DND-41 (cell line): ENCODE measurements at regions not wholly inside any gene's neighbourhood (a gene's known extent, or its start where the extent isn't known, plus 50 kb on each side); places are given as distances from the start of the nearest gene placed in this dataset.

Experiments
- CTCF ChIP-seq: IDR thresholded peaks from 2 replicates; pipeline ENCODE4 v1.5.1; 2012; ENCODE audit warnings: borderline replicate concordance, low read length, moderate library complexity, mild to moderate bottlenecking; ENCODE audit not compliant: poor library complexity, severe bottlenecking; ENCODE audit errors: extremely low read depth
- EZH2 ChIP-seq: IDR thresholded peaks from 3 replicates; pipeline ENCODE4 v1.6.1; 2012; ENCODE audit warnings: borderline replicate concordance, low read depth, mild to moderate bottlenecking, moderate library complexity, low read length, inconsistent platforms; ENCODE audit not compliant: severe bottlenecking

- TF ChIP-seq CTCF (no peak), EZH2 (no peak)
These were observed 1427.7 kb upstream of the CELF4 start for GRCh38 chr18:38993342-38993741.
